ENCODE measurements at regions not wholly inside any gene's neighbourhood (a gene's known extent, or its start where the extent isn't known, plus 50 kb on each side); places are given as distances from the start of the nearest gene placed in this dataset.
"Not testable (repeated sequence)": the region's sequence is repeated elsewhere in the genome, so short reads cannot be mapped to it uniquely, and the experiment has no call there.

GRCh38 chr5:5741418-5741817 lies 318.9 kb downstream of the ICE1 start:
- DNase-seq (ENCODE audit: low spot score) = no peak

- DNase-seq (ENCODE audit: low spot score) = no peak
These were observed 317.0 kb downstream of the ICE1 start for GRCh38 chr5:5739490-5739945.

- no peak for DNase-seq (ENCODE audit: low spot score)
These were observed 316.5 kb downstream of the ICE1 start for GRCh38 chr5:5738797-5739489.

- no peak for DNase-seq (ENCODE audit: low spot score)
These were observed 313.5 kb downstream of the ICE1 start for GRCh38 chr5:5736007-5736406.

GRCh38 chr5:5733058-5733457 lies 310.6 kb downstream of the ICE1 start:
- not testable (repeated sequence) for DNase-seq (ENCODE audit: low spot score)

- DNase-seq (ENCODE audit: low spot score) = no peak
These were observed 303.9 kb downstream of the ICE1 start for GRCh38 chr5:5726401-5726800.

- DNase-seq (ENCODE audit: low spot score) = no peak
These were observed 299.4 kb downstream of the ICE1 start for GRCh38 chr5:5721881-5722280.

- DNase-seq (ENCODE audit: low spot score) = no peak
These were observed 296.8 kb downstream of the ICE1 start for GRCh38 chr5:5719292-5719691.

- no peak for DNase-seq (ENCODE audit: low spot score)
These were observed 294.2 kb downstream of the ICE1 start for GRCh38 chr5:5716665-5717064.

- DNase-seq (ENCODE audit: low spot score) = no peak
These were observed 289.1 kb downstream of the ICE1 start for GRCh38 chr5:5711592-5711991.

- DNase-seq (ENCODE audit: low spot score) = no peak
These were observed 288.6 kb downstream of the ICE1 start for GRCh38 chr5:5711112-5711511.

GRCh38 chr5:5710471-5710870 lies 288.0 kb downstream of the ICE1 start:
- DNase-seq (ENCODE audit: low spot score) = no peak

GRCh38 chr5:5708367-5708919 lies 286.0 kb downstream of the ICE1 start:
- DNase-seq (ENCODE audit: low spot score) = no peak

GRCh38 chr5:5705010-5705409 lies 282.5 kb downstream of the ICE1 start:
- DNase-seq (ENCODE audit: low spot score) = no peak

- no peak for DNase-seq (ENCODE audit: low spot score)
These were observed 281.9 kb downstream of the ICE1 start for GRCh38 chr5:5704352-5704751.

- DNase-seq (ENCODE audit: low spot score) = no peak
These were observed 280.5 kb downstream of the ICE1 start for GRCh38 chr5:5702934-5703333.

GRCh38 chr5:5700549-5700948 lies 278.1 kb downstream of the ICE1 start:
- DNase-seq (ENCODE audit: low spot score) = no peak

- no peak for DNase-seq (ENCODE audit: low spot score)
These were observed 276.6 kb downstream of the ICE1 start for GRCh38 chr5:5699062-5699461.

- no peak for DNase-seq (ENCODE audit: low spot score)
These were observed 272.8 kb downstream of the ICE1 start for GRCh38 chr5:5695266-5695665.

- no peak for DNase-seq (ENCODE audit: low spot score)
These were observed 266.4 kb downstream of the ICE1 start for GRCh38 chr5:5688925-5689310.

GRCh38 chr5:5688194-5688924 lies 265.9 kb downstream of the ICE1 start:
- no peak for DNase-seq (ENCODE audit: low spot score)

- DNase-seq (ENCODE audit: low spot score) = no peak
These were observed 264.6 kb downstream of the ICE1 start for GRCh38 chr5:5687113-5687512.

- no peak for DNase-seq (ENCODE audit: low spot score)
These were observed 263.9 kb downstream of the ICE1 start for GRCh38 chr5:5686356-5686755.

Measured in CD4-positive, alpha-beta T cell treated with Interleukin-15 for 4 hours (primary cell).